ENCODE measurements at regions not wholly inside any gene's neighbourhood (a gene's known extent, or its start where the extent isn't known, plus 50 kb on each side); places are given as distances from the start of the nearest gene placed in this dataset.
"Not testable (repeated sequence)": the region's sequence is repeated elsewhere in the genome, so short reads cannot be mapped to it uniquely, and the experiment has no call there.

DNA sequence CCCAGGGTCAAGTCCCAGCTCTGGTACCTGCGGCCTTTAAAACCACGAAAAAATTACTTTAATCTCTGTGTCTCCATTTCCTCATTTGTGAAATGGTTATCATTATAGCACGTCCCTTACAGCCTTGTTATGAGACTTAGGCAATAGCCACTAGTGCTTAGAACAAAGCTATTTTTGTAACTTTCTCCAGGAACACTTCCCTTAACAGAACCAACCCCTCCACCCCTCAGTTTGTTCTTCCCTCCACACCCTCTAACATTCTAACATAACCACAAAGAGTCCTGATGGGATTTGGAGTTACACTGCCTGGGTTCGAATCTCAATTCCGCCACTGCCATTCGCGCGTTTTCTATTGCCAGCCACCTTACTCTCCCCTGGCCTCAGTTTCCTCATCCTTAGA, 2777.4 kb upstream of the TPTE start:
- ATAC-seq = not testable (repeated sequence)

- ATAC-seq = peak; percentile 100
These were observed 2776.8 kb upstream of the TPTE start for GRCh38 chr21:7744406-7745099.

- ATAC-seq = peak; percentile 86
These were observed 2776.3 kb upstream of the TPTE start for GRCh38 chr21:7745100-7745450.

- not testable (repeated sequence) for ATAC-seq
These were observed 2773.4 kb upstream of the TPTE start for GRCh38 chr21:7747964-7748363.

DNA sequence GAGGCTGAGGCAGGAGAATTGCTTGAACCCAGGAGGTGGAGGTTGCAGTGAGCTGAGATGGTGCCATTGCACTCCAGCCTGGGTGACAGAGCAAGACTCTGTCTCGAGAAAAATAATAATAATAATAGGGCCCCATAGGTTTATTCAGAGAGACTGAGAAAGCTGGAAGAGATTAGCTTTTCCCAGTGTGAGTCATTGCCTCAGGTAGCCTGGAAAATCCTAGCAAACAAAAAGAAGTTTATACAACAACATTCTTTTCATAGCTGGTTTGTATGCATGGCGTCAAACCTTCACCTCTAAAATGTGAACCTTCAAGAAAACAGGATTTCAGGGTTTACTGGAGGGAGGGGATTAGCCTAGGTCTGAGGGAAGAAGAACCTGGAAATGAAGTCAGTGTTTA, 2768.8 kb upstream of the TPTE start:
- ATAC-seq = not testable (repeated sequence)

GRCh38 chr21:7753380-7753877, 2768.0 kb upstream of the TPTE start:
- not testable (repeated sequence) for ATAC-seq

DNA sequence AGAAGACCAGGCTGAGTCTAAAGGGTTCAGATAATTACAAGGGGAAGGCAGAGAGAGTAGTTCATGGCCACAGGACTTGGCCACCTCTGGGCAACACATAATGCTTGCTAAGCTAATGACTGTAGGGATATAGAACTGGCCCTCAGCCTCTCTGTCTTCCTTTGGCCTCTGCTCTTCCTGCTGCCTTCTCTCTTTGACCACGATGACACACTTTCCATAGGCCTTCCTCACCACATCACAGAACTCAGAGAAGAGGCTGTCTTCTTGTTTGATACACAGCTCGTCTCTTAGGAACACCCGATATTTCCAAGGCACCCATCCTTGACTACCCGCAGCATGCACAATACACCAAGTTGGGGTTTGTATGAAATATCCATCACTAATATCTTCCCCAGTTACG, 2751.4 kb upstream of the TPTE start:
- ATAC-seq = not testable (repeated sequence)

- not testable (repeated sequence) for ATAC-seq
These were observed 2747.2 kb upstream of the TPTE start for GRCh38 chr21:7774219-7774618.

DNA sequence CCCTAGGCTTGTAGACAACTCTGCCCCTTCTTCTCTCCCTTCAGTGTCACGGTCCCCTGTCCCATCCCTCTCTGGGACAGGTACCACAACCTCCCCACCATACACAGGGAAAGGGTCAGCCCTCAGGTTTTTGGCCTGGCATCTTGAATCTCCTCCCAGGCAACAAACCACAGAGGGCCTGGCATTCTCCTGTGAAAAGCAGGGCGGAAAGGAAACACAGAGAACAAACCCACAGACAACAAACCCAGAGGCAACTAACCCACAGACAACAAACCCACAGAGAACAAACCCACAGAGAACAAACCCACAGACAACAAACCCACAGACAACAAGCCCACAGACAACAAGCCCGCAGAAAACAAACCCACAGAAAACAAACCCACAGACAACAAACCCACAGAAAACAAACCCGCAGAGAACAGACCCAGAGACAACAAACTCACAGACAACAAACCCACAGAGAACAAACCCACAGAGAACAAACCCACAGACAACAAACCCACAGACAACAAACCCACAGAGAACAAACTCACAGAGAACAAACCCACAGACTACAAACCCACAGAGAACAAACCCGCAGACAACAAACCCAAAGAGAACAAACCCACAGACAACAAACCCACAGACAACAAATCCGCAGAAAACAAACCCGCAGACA, 2745.9 kb upstream of the TPTE start:
- ATAC-seq = not testable (repeated sequence)

- ATAC-seq = not testable (repeated sequence)
These were observed 2745.3 kb upstream of the TPTE start for GRCh38 chr21:7776035-7776434.

DNA sequence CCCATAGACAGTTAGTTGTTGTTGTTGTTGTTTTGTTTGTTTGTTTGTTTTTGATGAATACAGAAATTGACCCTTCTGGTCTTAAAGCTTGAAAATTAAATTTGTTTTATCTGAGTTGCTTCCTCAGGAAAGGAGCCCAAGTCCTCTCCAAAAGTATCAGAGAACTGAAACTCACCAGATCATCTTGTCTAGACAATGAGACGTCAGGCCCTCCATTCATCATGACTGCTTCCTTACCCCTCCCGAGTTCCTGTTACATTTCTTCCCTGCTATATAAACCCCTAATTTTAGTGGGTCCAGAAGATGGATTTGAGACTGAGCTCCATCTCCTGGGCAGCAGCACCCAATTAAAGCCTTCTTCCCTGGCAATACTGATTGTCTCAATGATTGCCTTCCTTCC, 2744.8 kb upstream of the TPTE start:
- ATAC-seq = not testable (repeated sequence)

DNA sequence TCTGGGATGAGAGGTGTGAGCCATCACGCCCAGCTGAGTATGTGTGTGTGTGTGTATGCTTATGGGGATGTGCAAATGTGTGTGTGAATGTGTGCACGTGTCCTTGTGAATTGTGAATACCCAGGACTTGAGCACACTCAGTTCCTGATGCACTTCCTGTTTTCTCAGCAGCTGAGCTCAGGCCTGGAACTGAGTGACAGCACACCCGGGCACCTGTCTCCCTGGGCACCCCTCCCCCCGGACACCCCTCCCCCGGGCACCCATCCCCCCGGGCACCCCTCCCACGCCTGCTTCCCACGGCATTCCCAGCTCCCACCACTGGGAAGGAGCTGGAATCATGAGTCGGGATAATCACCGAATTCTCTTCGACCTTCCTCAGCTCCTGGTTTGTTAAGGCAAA, 2744.1 kb upstream of the TPTE start:
- not testable (repeated sequence) for ATAC-seq

- not testable (repeated sequence) for ATAC-seq
These were observed 2733.8 kb upstream of the TPTE start for GRCh38 chr21:7787427-7788078.

DNA sequence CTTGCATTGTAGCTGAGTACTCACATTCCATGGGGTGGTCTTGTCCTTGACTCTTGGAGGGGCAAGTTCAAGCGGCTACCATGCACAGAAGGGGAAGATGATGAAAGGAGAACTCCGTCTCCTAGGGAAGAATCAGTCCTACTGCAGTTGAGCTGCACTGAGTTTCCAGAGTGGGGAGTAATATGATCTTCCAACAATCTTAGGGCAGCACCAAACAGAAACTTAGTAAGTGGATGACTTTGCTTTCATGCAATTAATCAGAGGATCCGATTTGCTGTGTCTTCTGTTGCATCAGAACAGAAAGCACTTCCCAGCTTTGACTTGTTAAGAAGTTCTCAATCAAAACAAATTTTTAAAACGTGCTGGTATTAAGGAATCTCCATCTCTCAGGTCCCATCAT, 2727.6 kb upstream of the TPTE start:
- not testable (repeated sequence) for ATAC-seq

- ATAC-seq = not testable (repeated sequence)
These were observed 2724.1 kb upstream of the TPTE start for GRCh38 chr21:7797328-7797727.

GRCh38 chr21:7798446-7798845, 2722.9 kb upstream of the TPTE start:
- not testable (repeated sequence) for ATAC-seq

DNA sequence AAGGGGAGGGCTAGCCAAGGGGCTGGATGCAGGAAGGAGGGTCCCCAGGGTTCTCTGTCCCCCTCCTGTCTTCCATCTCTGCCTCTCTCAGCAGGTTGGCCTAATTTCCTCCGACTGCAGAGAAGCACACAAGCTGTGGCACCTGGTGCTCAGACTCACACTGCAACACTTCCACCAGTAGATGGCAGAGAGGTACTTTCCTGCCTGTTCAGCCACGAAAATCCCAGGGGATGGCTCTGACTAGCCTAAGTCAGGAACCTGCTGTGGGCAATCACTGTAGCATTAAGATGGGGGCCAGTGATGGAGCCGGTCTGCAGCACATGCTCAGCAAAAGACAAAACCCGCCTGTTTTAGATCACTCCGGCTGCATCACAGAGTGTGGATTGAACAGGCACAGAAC, 2721.7 kb upstream of the TPTE start:
- ATAC-seq = peak; percentile 76

GRCh38 chr21:7813475-7813874, 2707.9 kb upstream of the TPTE start:
- ATAC-seq = peak; percentile 79

GRCh38 chr21:7817013-7817412, 2704.4 kb upstream of the TPTE start:
- not testable (repeated sequence) for ATAC-seq

DNA sequence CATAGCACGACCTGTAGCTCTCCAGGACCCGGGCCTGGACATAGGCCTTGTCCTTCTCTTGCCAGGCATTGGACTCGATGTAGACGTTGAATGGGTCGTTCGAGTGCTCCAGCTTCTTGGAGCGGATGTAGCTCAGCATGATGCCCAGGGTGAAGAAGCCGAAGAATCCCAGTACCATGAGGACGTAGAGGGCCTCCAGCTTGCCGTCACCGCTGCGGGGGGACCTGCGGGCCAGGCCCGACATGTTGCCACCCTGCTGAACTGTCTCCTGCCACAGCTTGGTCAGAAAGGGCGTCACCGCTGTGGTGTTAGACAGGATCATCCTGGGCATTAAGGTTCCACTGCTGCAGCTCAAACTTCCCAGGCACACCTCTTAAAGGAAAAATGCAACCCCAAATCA, 2702.1 kb upstream of the TPTE start:
- not testable (repeated sequence) for ATAC-seq

- ATAC-seq = not testable (repeated sequence)
These were observed 2695.8 kb upstream of the TPTE start for GRCh38 chr21:7825627-7826026.

- not testable (repeated sequence) for ATAC-seq
These were observed 2695.2 kb upstream of the TPTE start for GRCh38 chr21:7826174-7826573.

GRCh38 chr21:7828260-7828659, 2693.1 kb upstream of the TPTE start:
- ATAC-seq = not testable (repeated sequence)

DNA sequence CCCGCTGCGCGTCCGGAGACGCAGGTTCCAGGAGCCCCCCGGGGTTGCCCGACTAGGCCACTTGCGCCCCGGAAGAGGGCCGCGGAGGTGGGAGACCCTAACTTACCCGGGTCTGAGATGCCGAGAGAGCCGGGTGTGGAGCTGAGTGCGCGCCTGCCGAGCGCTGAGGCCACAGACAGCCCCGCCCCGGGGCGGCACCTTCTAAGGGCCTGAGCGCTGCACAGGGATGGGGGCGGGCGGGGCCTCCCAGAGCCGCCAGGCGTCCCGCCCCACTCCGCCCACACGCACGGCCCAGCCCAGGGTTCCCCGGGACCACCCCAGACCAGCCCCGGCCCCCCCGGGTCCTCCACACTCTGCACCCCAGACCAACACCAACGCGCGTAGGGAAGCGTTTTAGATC, 2692.0 kb upstream of the TPTE start:
- peak; percentile 77 for ATAC-seq

All from SK-N-SH treated with all-trans-retinoic acid at 6 μM for 48 hours (cell line).